ENCODE measurements at regions not wholly inside any gene's neighbourhood (a gene's known extent, or its start where the extent isn't known, plus 50 kb on each side); places are given as distances from the start of the nearest gene placed in this dataset.

DNA sequence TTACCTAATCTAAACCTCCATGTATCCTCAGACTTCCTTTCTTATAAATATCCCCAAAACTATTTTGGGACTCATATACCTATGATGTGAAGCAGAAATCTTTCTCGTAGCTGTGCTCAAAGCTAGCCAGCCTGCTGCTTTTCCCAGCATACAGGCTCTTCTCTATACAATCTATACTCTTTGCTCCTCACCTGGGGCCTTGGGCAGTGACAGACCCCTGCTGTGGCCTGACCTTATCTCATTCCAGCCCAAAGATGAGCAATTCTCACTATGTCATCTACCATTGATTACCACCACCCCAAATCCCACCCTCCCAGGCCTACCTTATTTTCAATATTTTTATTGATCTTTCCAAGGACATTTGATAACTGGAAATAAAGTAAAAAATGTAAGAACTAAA is 83.2 kb upstream of the FBXL4 start:
- H3K4me3 ChIP-seq (ENCODE audit: low read length) = no peak overlapping the region
- H3K9me3 ChIP-seq (ENCODE audit: control insufficient read depth, insufficient read depth, low read length) = peaks cover 8% of the 10 kb centered on the region
- H3F3A ChIP-seq (ENCODE audit: control insufficient read depth, insufficient read depth) = no peaks in the 10 kb centered on the region
- H3K79me2 ChIP-seq (ENCODE audit: control insufficient read depth, low read length) = no peaks in the 10 kb centered on the region
- H3K27ac ChIP-seq (ENCODE audit: low read depth, low read length) = no peak overlapping the region
- H3K9me2 ChIP-seq (replicated peaks; ENCODE audit: control insufficient read depth, low read length) = no peaks in the 10 kb centered on the region
- H3K27me3 ChIP-seq (ENCODE audit: control insufficient read depth, low read length) = no peaks in the 10 kb centered on the region
- no peaks in the 10 kb centered on the region for H3K4me1 ChIP-seq (ENCODE audit: control insufficient read depth, low read length)
- H4K20me1 ChIP-seq (ENCODE audit: control insufficient read depth, insufficient read depth, low read depth, low read length) = no peaks in the 10 kb centered on the region
- no peaks in the 10 kb centered on the region for H3K36me3 ChIP-seq (ENCODE audit: control insufficient read depth, low read length)
- TF ChIP-seq, protein P1, sequence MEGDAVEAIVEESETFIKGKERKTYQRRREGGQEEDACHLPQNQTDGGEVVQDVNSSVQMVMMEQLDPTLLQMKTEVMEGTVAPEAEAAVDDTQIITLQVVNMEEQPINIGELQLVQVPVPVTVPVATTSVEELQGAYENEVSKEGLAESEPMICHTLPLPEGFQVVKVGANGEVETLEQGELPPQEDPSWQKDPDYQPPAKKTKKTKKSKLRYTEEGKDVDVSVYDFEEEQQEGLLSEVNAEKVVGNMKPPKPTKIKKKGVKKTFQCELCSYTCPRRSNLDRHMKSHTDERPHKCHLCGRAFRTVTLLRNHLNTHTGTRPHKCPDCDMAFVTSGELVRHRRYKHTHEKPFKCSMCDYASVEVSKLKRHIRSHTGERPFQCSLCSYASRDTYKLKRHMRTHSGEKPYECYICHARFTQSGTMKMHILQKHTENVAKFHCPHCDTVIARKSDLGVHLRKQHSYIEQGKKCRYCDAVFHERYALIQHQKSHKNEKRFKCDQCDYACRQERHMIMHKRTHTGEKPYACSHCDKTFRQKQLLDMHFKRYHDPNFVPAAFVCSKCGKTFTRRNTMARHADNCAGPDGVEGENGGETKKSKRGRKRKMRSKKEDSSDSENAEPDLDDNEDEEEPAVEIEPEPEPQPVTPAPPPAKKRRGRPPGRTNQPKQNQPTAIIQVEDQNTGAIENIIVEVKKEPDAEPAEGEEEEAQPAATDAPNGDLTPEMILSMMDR (IDR thresholded peaks at IDR 0.05; ENCODE audit: low read depth, low read length, poor library complexity, severe bottlenecking) = no peak
- TF ChIP-seq EZH2phosphoT487 (IDR thresholded peaks at IDR 0.05; ENCODE audit: borderline replicate concordance, low read length) = no peak
- no peak overlapping the region for H3K4me2 ChIP-seq (ENCODE audit: low read length)

DNA sequence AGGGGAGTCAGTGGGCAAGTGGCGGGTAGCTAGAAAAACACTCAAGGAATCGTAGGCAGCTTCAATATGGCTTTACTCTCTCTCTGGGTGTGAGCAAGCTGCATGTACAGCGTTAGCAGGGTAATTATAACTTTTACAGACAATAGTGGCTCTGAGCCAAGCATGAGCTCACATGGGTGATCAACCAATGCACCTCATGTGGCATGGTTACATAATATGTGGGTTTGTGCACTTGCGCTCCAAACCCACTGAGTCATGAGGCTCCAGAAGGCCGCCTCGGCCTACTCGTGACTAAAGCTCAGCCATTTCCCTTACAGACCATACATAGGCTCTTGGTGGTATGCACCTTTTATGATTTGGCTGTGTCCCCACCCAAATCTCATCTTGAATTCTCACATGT is 78.4 kb upstream of the FBXL4 start:
- H3K9me3 ChIP-seq (ENCODE audit: control insufficient read depth, insufficient read depth, low read length) = peaks cover 14% of the 10 kb centered on the region
- TF ChIP-seq, protein P1 (IDR thresholded peaks at IDR 0.05; ENCODE audit: low read depth, low read length, poor library complexity, severe bottlenecking) = no peak
- no peak for TF ChIP-seq EZH2phosphoT487 (IDR thresholded peaks at IDR 0.05; ENCODE audit: borderline replicate concordance, low read length)
- no peak overlapping the region for H3K27ac ChIP-seq (ENCODE audit: low read depth, low read length)
- no peaks in the 10 kb centered on the region for H3K27me3 ChIP-seq (ENCODE audit: control insufficient read depth, low read length)
- H3K9me2 ChIP-seq (replicated peaks; ENCODE audit: control insufficient read depth, low read length) = no peaks in the 10 kb centered on the region
- no peaks in the 10 kb centered on the region for H3F3A ChIP-seq (ENCODE audit: control insufficient read depth, insufficient read depth)
- H3K79me2 ChIP-seq (ENCODE audit: control insufficient read depth, low read length) = no peaks in the 10 kb centered on the region
- H3K36me3 ChIP-seq (ENCODE audit: control insufficient read depth, low read length) = no peaks in the 10 kb centered on the region
- no peaks in the 10 kb centered on the region for H3K4me1 ChIP-seq (ENCODE audit: control insufficient read depth, low read length)
- H3K4me2 ChIP-seq (ENCODE audit: low read length) = no peak overlapping the region
- H4K20me1 ChIP-seq (ENCODE audit: control insufficient read depth, insufficient read depth, low read depth, low read length) = no peaks in the 10 kb centered on the region
- no peak overlapping the region for H3K4me3 ChIP-seq (ENCODE audit: low read length)

DNA sequence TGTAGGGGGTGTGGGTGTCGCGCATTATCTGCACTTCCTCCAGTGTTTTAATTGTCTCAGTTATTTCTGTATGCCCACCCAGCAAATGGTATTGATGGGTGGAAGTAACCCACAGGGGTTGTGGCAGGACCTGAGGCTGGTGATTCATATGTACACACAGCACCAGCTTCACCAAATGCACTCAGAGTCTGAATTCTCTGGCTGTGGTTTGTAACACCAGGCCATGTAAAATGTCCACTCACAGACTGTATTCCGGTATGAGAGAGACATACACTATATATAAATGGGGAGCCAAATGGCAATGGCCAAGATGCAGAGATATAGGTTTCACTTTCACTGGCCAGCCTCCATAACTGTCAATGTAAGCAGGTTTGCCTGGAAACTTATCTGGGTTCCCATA is 76.3 kb upstream of the FBXL4 start:
- H3K4me1 ChIP-seq (ENCODE audit: control insufficient read depth, low read length) = no peaks in the 10 kb centered on the region
- no peaks in the 10 kb centered on the region for H3K79me2 ChIP-seq (ENCODE audit: control insufficient read depth, low read length)
- H3K27ac ChIP-seq (ENCODE audit: low read depth, low read length) = no peak overlapping the region
- no peaks in the 10 kb centered on the region for H3F3A ChIP-seq (ENCODE audit: control insufficient read depth, insufficient read depth)
- H3K27me3 ChIP-seq (ENCODE audit: control insufficient read depth, low read length) = no peaks in the 10 kb centered on the region
- H3K36me3 ChIP-seq (ENCODE audit: control insufficient read depth, low read length) = no peaks in the 10 kb centered on the region
- H4K20me1 ChIP-seq (ENCODE audit: control insufficient read depth, insufficient read depth, low read depth, low read length) = no peaks in the 10 kb centered on the region
- peaks cover 14% of the 10 kb centered on the region for H3K9me3 ChIP-seq (ENCODE audit: control insufficient read depth, insufficient read depth, low read length)
- H3K4me3 ChIP-seq (ENCODE audit: low read length) = no peak overlapping the region
- TF ChIP-seq, protein P1 (IDR thresholded peaks at IDR 0.05; ENCODE audit: low read depth, low read length, poor library complexity, severe bottlenecking) = no peak
- TF ChIP-seq EZH2phosphoT487 (IDR thresholded peaks at IDR 0.05; ENCODE audit: borderline replicate concordance, low read length) = no peak
- no peaks in the 10 kb centered on the region for H3K9me2 ChIP-seq (replicated peaks; ENCODE audit: control insufficient read depth, low read length)
- H3K4me2 ChIP-seq (ENCODE audit: low read length) = no peak overlapping the region
